Progenitor cell of endocrine pancreas (in vitro differentiated cells): ENCODE measurements at regions not wholly inside any gene's neighbourhood (a gene's known extent, or its start where the extent isn't known, plus 50 kb on each side); places are given as distances from the start of the nearest gene placed in this dataset.

ENCODE experiments used
- DNase-seq: peaks from one replicate; pipeline ENCODE4 v3.0.0; 2021; ENCODE audit warnings: low spot score; ENCODE audit not compliant: unreplicated experiment
- H3K27ac Mint-ChIP-seq: 2 replicates; pipeline ENCODE4 v1.8.0; 2021; ENCODE audit warnings: mild to moderate bottlenecking, moderate library complexity, mixed read lengths
- H3K27me3 Mint-ChIP-seq: 2 replicates; pipeline ENCODE4 v1.8.0; 2021; ENCODE audit warnings: mixed read lengths
- H3K36me3 Mint-ChIP-seq: 2 replicates; pipeline ENCODE4 v1.8.0; 2022; ENCODE audit warnings: mixed read lengths; ENCODE audit not compliant: insufficient read depth
- H3K4me1 Mint-ChIP-seq: 2 replicates; pipeline ENCODE4 v1.8.0; 2021; ENCODE audit warnings: low read depth, mixed read lengths
- H3K4me3 Mint-ChIP-seq: 2 replicates; pipeline ENCODE4 v1.8.0; 2021; ENCODE audit warnings: low read depth, mild to moderate bottlenecking, moderate library complexity, mixed read lengths
- H3K9me3 Mint-ChIP-seq: 2 replicates; pipeline ENCODE4 v1.8.0; 2021; ENCODE audit warnings: low read depth, mixed read lengths
- CTCF ChIP-seq: fragments of 200-600 bp; sonication (generic); IDR thresholded peaks from one replicate; pipeline ENCODE4 v1.5.0; 2021; ENCODE audit warnings: antibody characterized with exemption, mild to moderate bottlenecking; ENCODE audit not compliant: unreplicated experiment

GRCh38 chr18:26768385-26768784, 97.1 kb downstream of the AQP4 start:
- no peak for DNase-seq
- H3K36me3 Mint-ChIP-seq: no peaks in the 10 kb centered on the region
- peaks cover 4% of the 10 kb centered on the region for H3K9me3 Mint-ChIP-seq
- peaks cover 25% of the 10 kb centered on the region for H3K4me1 Mint-ChIP-seq
- no peak overlapping the region for H3K4me3 Mint-ChIP-seq
- TF ChIP-seq CTCF: no peak
- no peaks in the 10 kb centered on the region for H3K27me3 Mint-ChIP-seq
- no peak overlapping the region for H3K27ac Mint-ChIP-seq

GRCh38 chr18:26765498-26765897, 100.0 kb downstream of the AQP4 start:
- no peak overlapping the region for H3K4me3 Mint-ChIP-seq

GRCh38 chr18:26764586-26764985, 100.9 kb downstream of the AQP4 start:
- H3K4me3 Mint-ChIP-seq: no peak overlapping the region

More at GRCh38 chr18:26765498-26765897, 100.0 kb downstream of the AQP4 start:
- peaks cover 4% of the 10 kb centered on the region for H3K9me3 Mint-ChIP-seq
- TF ChIP-seq CTCF: no peak
- H3K27ac Mint-ChIP-seq: no peak overlapping the region
- no peak for DNase-seq
- H3K27me3 Mint-ChIP-seq: no peaks in the 10 kb centered on the region
- H3K36me3 Mint-ChIP-seq: no peaks in the 10 kb centered on the region
- peaks cover 22% of the 10 kb centered on the region for H3K4me1 Mint-ChIP-seq

DNA sequence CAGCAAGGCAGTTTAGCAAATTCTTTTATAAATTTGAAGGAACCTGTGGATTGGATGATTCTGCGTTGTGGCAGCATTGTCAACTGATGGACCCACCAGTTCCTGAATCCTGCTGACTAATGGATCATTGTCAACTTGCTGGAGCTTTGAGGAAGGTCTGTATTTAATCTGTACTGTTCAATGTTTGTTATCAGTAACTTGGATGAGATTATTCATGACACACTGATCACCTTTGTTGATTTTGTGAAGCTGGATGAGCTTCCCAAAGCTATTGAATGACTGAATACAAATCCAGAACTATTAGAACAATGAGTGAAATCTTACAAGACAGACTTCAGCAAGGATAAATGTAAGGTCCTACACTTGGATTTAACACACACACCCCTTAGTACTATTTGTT, 101.3 kb downstream of the AQP4 start:
- Mint-ChIP-seq H3K4me1 (peaks cover 18% of the 10 kb centered on the region), H3K27ac (no peak overlapping the region), H3K9me3 (peaks cover 4% of the 10 kb centered on the region), H3K4me3 (no peak overlapping the region), H3K27me3 (no peaks in the 10 kb centered on the region), H3K36me3 (no peaks in the 10 kb centered on the region)
- DNase-seq: no peak
- no peak for TF ChIP-seq CTCF

More at GRCh38 chr18:26764586-26764985, 100.9 kb downstream of the AQP4 start:
- no peak for TF ChIP-seq CTCF
- Mint-ChIP-seq H3K9me3 (peaks cover 4% of the 10 kb centered on the region), H3K27ac (no peak overlapping the region), H3K27me3 (no peaks in the 10 kb centered on the region), H3K4me1 (peaks cover 20% of the 10 kb centered on the region), H3K36me3 (no peaks in the 10 kb centered on the region)
- no peak for DNase-seq

DNA sequence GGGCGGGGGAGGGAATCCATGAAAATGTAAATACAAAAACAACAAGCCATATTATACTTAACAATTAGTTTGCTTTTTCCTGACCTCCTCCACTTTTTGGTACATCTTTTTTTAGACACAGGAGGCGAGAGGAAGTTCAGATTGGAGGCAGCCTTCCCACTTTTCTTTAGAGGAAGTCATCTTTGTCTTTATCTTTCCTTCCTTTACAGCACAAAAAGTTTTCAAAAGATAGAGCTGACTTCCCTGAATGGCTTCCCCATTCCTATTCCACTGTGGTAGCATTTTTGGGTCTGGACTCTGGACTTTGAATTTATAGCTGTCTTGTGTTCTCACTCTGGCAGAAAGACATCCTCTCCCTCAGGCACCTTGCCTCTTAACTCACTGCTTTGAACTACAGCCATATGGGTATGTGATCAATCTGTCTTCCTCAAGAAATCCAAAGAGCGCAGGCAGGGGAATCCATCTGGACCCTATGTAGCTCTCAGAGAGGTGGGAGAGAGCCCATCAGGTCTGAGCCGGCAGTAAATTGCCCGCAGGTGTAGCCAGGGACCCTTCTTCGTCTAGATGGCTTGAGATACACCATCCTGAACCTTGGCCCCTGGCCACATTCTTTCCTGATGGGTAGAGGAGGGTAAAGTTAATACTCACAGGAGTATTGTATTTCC, 101.9 kb downstream of the AQP4 start:
- DNase-seq: no peak
- H3K36me3 Mint-ChIP-seq: no peaks in the 10 kb centered on the region
- H3K27ac Mint-ChIP-seq: no peak overlapping the region
- H3K4me1 Mint-ChIP-seq: peaks cover 18% of the 10 kb centered on the region
- no peak overlapping the region for H3K4me3 Mint-ChIP-seq
- peaks cover 4% of the 10 kb centered on the region for H3K9me3 Mint-ChIP-seq
- TF ChIP-seq CTCF: no peak
- H3K27me3 Mint-ChIP-seq: no peaks in the 10 kb centered on the region
